ENCODE measurements at regions not wholly inside any gene's neighbourhood (a gene's known extent, or its start where the extent isn't known, plus 50 kb on each side); places are given as distances from the start of the nearest gene placed in this dataset.

GRCh38 chr14:55976219-55976618, 142.0 kb upstream of the PELI2 start:
- TF ChIP-seq CTCF (IDR thresholded peaks at IDR 0.05) (no peak), POLR2A (IDR thresholded peaks at IDR 0.05) (no peak)
